ENCODE measurements at regions not wholly inside any gene's neighbourhood (a gene's known extent, or its start where the extent isn't known, plus 50 kb on each side); places are given as distances from the start of the nearest gene placed in this dataset.

- Histone ChIP-seq H3K9me3 (replicated peaks; ENCODE audit: control insufficient read depth, insufficient read depth, low read length) (no peaks in the 10 kb centered on the region; the same call in 2 of the 3 replicates), H4K20me1 (ENCODE audit: control insufficient read depth, insufficient read depth) (no peaks in the 10 kb centered on the region), H3K4me1 (ENCODE audit: control insufficient read depth, insufficient read depth, low read length) (no peaks in the 10 kb centered on the region), H3K4me2 (ENCODE audit: control insufficient read depth, insufficient read depth) (no peak overlapping the region), H3K27me3 (replicated peaks in 1 of 2; ENCODE audit: control insufficient read depth in 2 of 2, insufficient read depth in 2 of 2, low read length in 1 of 2) (no peaks in the 10 kb centered on the region; a peak in 1 of 4 replicates), H3K4me3 (no peak overlapping the region), H2AFZ (ENCODE audit: control insufficient read depth, low read depth, low read length) (no peak overlapping the region), H3K36me3 (ENCODE audit: control insufficient read depth in 2 of 2, insufficient read depth in 2 of 2, low read length in 1 of 2) (no peaks in the 10 kb centered on the region), H3K9ac (ENCODE audit: control insufficient read depth, insufficient read depth, low read length) (no peak overlapping the region), H3K27ac (ENCODE audit: control insufficient read depth, insufficient read depth) (no peak overlapping the region), H3K79me2 (ENCODE audit: control insufficient read depth, insufficient read depth, low read length) (no peaks in the 10 kb centered on the region)
- FAIRE-seq (no peak), ATAC-seq (no peak), DNase-seq (ENCODE audit: low read depth, low spot score) (no peak)
- SMC1A ChIA-PET (ENCODE audit: uncharacterized antibody, unreplicated experiment): interaction anchor here (1.1 to 1.8 kb wide), 2 partner anchors 12 to 45 kb away, joined by 3 to 4 read pairs; no protein-coding TSS in a partner anchor
- CTCF ChIA-PET: interaction anchor here (1.2 to 1.5 kb wide), 3 partner anchors 9 to 45 kb away, joined by 3 to 5 read pairs (median 3); no protein-coding TSS in a partner anchor
- BruUV-seq (replicated peaks): no TSS peak
- WGBS (ENCODE audit: insufficient coverage, insufficient replicate concordance, low lambda C conversion rate, missing lambda C conversion rate): 58% methylated on average over 5 of the region's 5 CpGs
- in situ Hi-C loops (cut with MboI) (no loop called here), intact Hi-C loops (cut with micrococcal nuclease; ENCODE audit: unreplicated experiment) (no loop called here)
- POLR2A ChIA-PET: no interaction called here
- RAD21 ChIA-PET (ENCODE audit: unreplicated experiment): interaction anchor here (1.1 to 1.4 kb wide), 2 partner anchors 45 to 51 kb away, joined by 3 to 4 read pairs; no protein-coding TSS in a partner anchor
- TF ChIP-seq IRF4 (IDR thresholded peaks at IDR 0.05; ENCODE audit: low read depth, low read length): no peak
- TF ChIP-seq ETV6 (conservative IDR thresholded peaks at IDR 0.05 in 1 of 2, IDR thresholded peaks at IDR 0.05 in 1 of 2; ENCODE audit: borderline replicate concordance in 1 of 2, low read depth in 1 of 2): no peak
- TF ChIP-seq ZNF274 (IDR thresholded peaks at IDR 0.05; ENCODE audit: insufficient read depth, insufficient read length): no peak
- TF ChIP-seq ZNF592 (IDR thresholded peaks at IDR 0.05): no peak
- TF ChIP-seq EP300 (IDR thresholded peaks at IDR 0.05; ENCODE audit: borderline replicate concordance in 1 of 2, control insufficient read depth in 1 of 2, low read depth in 2 of 2, low read length in 2 of 2): no peak
- no peak for TF ChIP-seq YBX1 (IDR thresholded peaks at IDR 0.05)
- TF ChIP-seq E4F1 (IDR thresholded peaks at IDR 0.05; ENCODE audit: borderline replicate concordance, partially characterized antibody): no peak
- TF ChIP-seq RELB (IDR thresholded peaks at IDR 0.05; ENCODE audit: low read depth): no peak
- no peak for TF ChIP-seq FOXM1 (IDR thresholded peaks at IDR 0.05; ENCODE audit: low read depth, low read length)
- no peak for TF ChIP-seq CBX5 (IDR thresholded peaks at IDR 0.05; ENCODE audit: low read depth)
- no peak for TF ChIP-seq MTA3 (IDR thresholded peaks at IDR 0.05; ENCODE audit: borderline replicate concordance, low read length)
Measured at GRCh38 chr1:168387781-168388760, 107.4 kb downstream of the TBX19 start.

Measured in GM12878 (cell line).